B cell (primary cell): ENCODE measurements at regions not wholly inside any gene's neighbourhood (a gene's known extent, or its start where the extent isn't known, plus 50 kb on each side); places are given as distances from the start of the nearest gene placed in this dataset.

Experiments
- ATAC-seq: fragments of 200-7000 bp; cut with Tn5 transposase; one replicate; pipeline ENCODE4 v1.10.0; 2021; ENCODE audit warnings: low read depth, mild to moderate bottlenecking, moderate number of reproducible peaks, moderate library complexity
- CTCF ChIA-PET: fragments of 350-600 bp; sonication (Branson Sonifier 250); formaldehyde crosslinking; loops from one replicate; lab custom pipeline; 2021; ENCODE audit warnings: antibody characterized with exemption, inconsistent platforms; lab: Charles Lee
- POLR2A ChIA-PET: fragments of 350-600 bp; sonication (Branson Sonifier 250); formaldehyde crosslinking; loops from one replicate; lab custom pipeline; 2021; ENCODE audit warnings: antibody characterized with exemption; lab: Charles Lee
- DNase-seq: peaks from one replicate; pipeline ENCODE4 v3.0.0; 2013
- H2AFZ ChIP-seq: 2 replicates; pipeline ENCODE4 v1.6.1; 2012; ENCODE audit warnings: mild to moderate bottlenecking, low read depth, low read length; ENCODE audit not compliant: insufficient read depth, poor library complexity, severe bottlenecking
- H3K27ac ChIP-seq, 2 donors: 1 replicate in 1 of 2; 2 replicates in 1 of 2; pipeline ENCODE4 v1.5.1; 2012 to 2013; ENCODE audit warnings: low read length in 2 of 2, mild to moderate bottlenecking in 2 of 2, moderate library complexity in 1 of 2
- H3K27me3 ChIP-seq, 4 experiments: fragments of 200-600 bp in 1 of 4; sonication (generic) in 1 of 4; replicated peaks in 1 of 4; 1 replicate in 2 of 4; 2 replicates in 2 of 4; pipeline versions ENCODE4 v1.6.1 to v1.7.0; 2013 to 2016; ENCODE audit warnings: low read length in 3 of 4, mild to moderate bottlenecking in 2 of 4, mixed read lengths in 1 of 4, moderate library complexity in 1 of 4; ENCODE audit not compliant: insufficient read depth in 4 of 4, control insufficient read depth in 3 of 4; ENCODE audit errors: control extremely low read depth in 1 of 4
- H3K36me3 ChIP-seq, 2 experiments: replicated peaks in 1 of 2; 1 replicate in 1 of 2; 2 replicates in 1 of 2; pipeline versions ENCODE4 v1.6.1 to v1.7.1; 2013; ENCODE audit warnings: low read length in 1 of 2; ENCODE audit not compliant: insufficient read depth in 2 of 2, control insufficient read depth in 1 of 2; ENCODE audit errors: control extremely low read depth in 1 of 2, extremely low read depth in 1 of 2
- H3K4me1 ChIP-seq, 2 donors: fragments of 200-600 bp in 1 of 2; sonication (generic) in 1 of 2; 1 replicate in 1 of 2; 2 replicates in 1 of 2; pipeline versions ENCODE4 v1.5.1 to v1.6.1; 2013 to 2017; ENCODE audit warnings: low read length in 2 of 2; ENCODE audit not compliant: control insufficient read depth in 2 of 2, insufficient read depth in 2 of 2
- H3K4me2 ChIP-seq: replicated peaks from 2 replicates; pipeline ENCODE3; 2012; ENCODE audit warnings: mild to moderate bottlenecking, low read depth, low read length; ENCODE audit not compliant: poor library complexity, severe bottlenecking
- H3K4me3 ChIP-seq, 5 experiments: fragments of 200-600 bp in 1 of 5; sonication (generic) in 1 of 5; 1 replicate in 3 of 5; 2 replicates in 2 of 5; pipeline versions ENCODE4 v1.5.1 to v1.7.0; 2011 to 2016; ENCODE audit warnings: low read length in 4 of 5, mild to moderate bottlenecking in 4 of 5, low read depth in 2 of 5, control low read depth in 1 of 5, moderate library complexity in 1 of 5; ENCODE audit not compliant: insufficient read depth in 1 of 5; ENCODE audit errors: control extremely low read depth in 1 of 5, extremely low read depth in 1 of 5
- H3K79me2 ChIP-seq: fragments of 200-600 bp; sonication (generic); one replicate; pipeline ENCODE4 v1.6.0; 2016; ENCODE audit warnings: low read length; ENCODE audit not compliant: control insufficient read depth, insufficient read depth
- H3K9ac ChIP-seq: fragments of 200-600 bp; sonication (generic); 2 replicates; pipeline ENCODE4 v1.6.1; 2017; ENCODE audit warnings: mild to moderate bottlenecking, low read length, moderate library complexity
- H3K9me3 ChIP-seq, 3 donors: one replicate each; pipeline versions ENCODE4 v1.6.1 to v1.7.1; 2013; ENCODE audit warnings: low read length in 2 of 3; ENCODE audit not compliant: control insufficient read depth in 2 of 3, insufficient read depth in 1 of 3; ENCODE audit errors: control extremely low read depth in 1 of 3
- H4K20me1 ChIP-seq: 2 replicates; pipeline ENCODE4 v1.6.0; 2012; ENCODE audit warnings: mild to moderate bottlenecking, low read length; ENCODE audit not compliant: insufficient read depth, control insufficient read depth, poor library complexity, severe bottlenecking
- H3K27ac Mint-ChIP-seq: one replicate; pipeline ENCODE4 v1.8.0; 2021; ENCODE audit warnings: mixed read lengths
- H3K27me3 Mint-ChIP-seq: one replicate; pipeline ENCODE4 v1.8.0; 2021; ENCODE audit warnings: mixed read lengths
- H3K4me1 Mint-ChIP-seq: one replicate; pipeline ENCODE4 v1.8.0; 2021; ENCODE audit warnings: mixed read lengths
- H3K4me3 Mint-ChIP-seq: one replicate; pipeline ENCODE4 v1.8.0; 2021; ENCODE audit warnings: mixed read lengths
- H3K9me3 Mint-ChIP-seq: one replicate; pipeline ENCODE4 v1.8.0; 2022; ENCODE audit warnings: mixed read lengths; ENCODE audit not compliant: insufficient read depth
- CTCF ChIP-seq: fragments of 200-600 bp; IDR thresholded peaks from one replicate; pipeline ENCODE4 v1.8.0; 2022; ENCODE audit warnings: antibody characterized with exemption, mild to moderate bottlenecking
- EZH2 ChIP-seq: IDR thresholded peaks from 2 replicates; pipeline ENCODE4 v1.6.1; 2012; ENCODE audit warnings: borderline replicate concordance, low read depth, mild to moderate bottlenecking, moderate library complexity, low read length; ENCODE audit not compliant: insufficient read depth, poor library complexity, severe bottlenecking
- WGBS: methylation state at CpG from one replicate; pipeline ENCODE4 v1.1.5; 2013; ENCODE audit warnings: missing lambda C conversion rate; ENCODE audit not compliant: insufficient coverage; 5-methylcytosine and 5-hydroxymethylcytosine counted together
- intact Hi-C: fragments of 100-400 bp; cut with micrococcal nuclease; formaldehyde crosslinking; loops from one replicate; pipeline ENCODE4 v1.10.0; 2022

- Mint-ChIP-seq H3K27me3 (no peaks in the 10 kb centered on the region), H3K9me3 (peaks cover 2% of the 10 kb centered on the region), H3K4me3 (no peak overlapping the region), H3K4me1 (no peaks in the 10 kb centered on the region), H3K27ac (no peak overlapping the region)
- Histone ChIP-seq H4K20me1 (no peaks in the 10 kb centered on the region), H3K4me3 (no peak overlapping the region), H3K36me3 (no peaks in the 10 kb centered on the region), H3K4me1 (no peaks in the 10 kb centered on the region), H3K27ac (no peak overlapping the region), H3K9me3 (peaks cover 0 to 16% (median 7%) of the 10 kb centered on the region in 3 donors), H2AFZ (no peak overlapping the region), H3K4me2 (no peak overlapping the region), H3K27me3 (peaks cover 0 to 2% (median 0%) of the 10 kb centered on the region in 4 experiments), H3K9ac (no peak overlapping the region), H3K79me2 (no peaks in the 10 kb centered on the region)
- DNase-seq (no peak), ATAC-seq (no peak)
- TF ChIP-seq CTCF (no peak), EZH2 (no peak)
- ChIA-PET CTCF (no interaction called here), POLR2A (no interaction called here)
- WGBS, result 92% methylated on average over 2 of the region's 4 CpGs
- intact Hi-C loops, result no loop called here
Observed at GRCh38 chr10:28849821-28850220, 172.5 kb downstream of the BAMBI start.

GRCh38 chr10:28850784-28851183 is 173.5 kb downstream of the BAMBI start:
- no peak overlapping the region for H3K9ac ChIP-seq
- peaks cover 0 to 2% (median 0%) of the 10 kb centered on the region in 4 experiments for H3K27me3 ChIP-seq
- H3K4me1 ChIP-seq, result no peaks in the 10 kb centered on the region
- ChIA-PET POLR2A (no interaction called here), CTCF (no interaction called here)
- no peaks in the 10 kb centered on the region for H3K79me2 ChIP-seq
- H3K4me3 Mint-ChIP-seq, result no peak overlapping the region
- no peak overlapping the region for H3K4me2 ChIP-seq
- no peaks in the 10 kb centered on the region for H4K20me1 ChIP-seq
- peaks cover 0 to 11% (median 0%) of the 10 kb centered on the region in 3 donors for H3K9me3 ChIP-seq
- no peaks in the 10 kb centered on the region for H3K27me3 Mint-ChIP-seq
- no peak for ATAC-seq
- H3K27ac ChIP-seq, result no peak overlapping the region
- intact Hi-C loops, result no loop called here
- TF ChIP-seq CTCF, result no peak
- TF ChIP-seq EZH2, result no peak
- 95% methylated on average over 5 of the region's 6 CpGs for WGBS
- H3K4me3 ChIP-seq, result no peak overlapping the region
- no peak overlapping the region for H3K27ac Mint-ChIP-seq
- DNase-seq, result no peak
- H2AFZ ChIP-seq, result no peak overlapping the region
- H3K4me1 Mint-ChIP-seq, result no peaks in the 10 kb centered on the region
- H3K36me3 ChIP-seq, result no peaks in the 10 kb centered on the region
- peaks cover 2% of the 10 kb centered on the region for H3K9me3 Mint-ChIP-seq
